GM18909 (cell line): ENCODE measurements at regions not wholly inside any gene's neighbourhood (a gene's known extent, or its start where the extent isn't known, plus 50 kb on each side); places are given as distances from the start of the nearest gene placed in this dataset.

Experiments used
- ATAC-seq: cut with Tn5 transposase; IDR thresholded peaks from one replicate; pipeline ENCODE4 v1.9.1; 2021; ENCODE audit warnings: mild to moderate bottlenecking; ENCODE audit not compliant: unreplicated experiment, poor library complexity

DNA sequence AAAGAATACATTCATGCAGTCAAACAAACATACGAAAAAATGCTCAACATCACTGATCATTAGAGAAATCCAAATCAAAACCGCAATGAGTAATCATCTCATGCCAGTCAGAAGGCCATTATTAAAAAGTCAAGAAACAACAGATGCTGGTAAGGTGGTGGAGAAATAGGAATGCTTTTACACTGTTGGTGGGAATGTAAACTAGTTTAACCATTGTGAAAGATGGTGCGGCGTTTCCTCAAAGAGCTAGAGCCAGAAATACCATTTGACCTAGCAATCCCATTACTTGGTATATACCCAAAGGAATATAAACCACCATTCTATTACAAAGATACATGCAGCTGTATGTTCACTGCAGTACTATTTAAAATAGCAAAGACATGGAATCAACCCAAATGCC, 330.4 kb downstream of the EDEM1 start:
- ATAC-seq, result no peak

DNA sequence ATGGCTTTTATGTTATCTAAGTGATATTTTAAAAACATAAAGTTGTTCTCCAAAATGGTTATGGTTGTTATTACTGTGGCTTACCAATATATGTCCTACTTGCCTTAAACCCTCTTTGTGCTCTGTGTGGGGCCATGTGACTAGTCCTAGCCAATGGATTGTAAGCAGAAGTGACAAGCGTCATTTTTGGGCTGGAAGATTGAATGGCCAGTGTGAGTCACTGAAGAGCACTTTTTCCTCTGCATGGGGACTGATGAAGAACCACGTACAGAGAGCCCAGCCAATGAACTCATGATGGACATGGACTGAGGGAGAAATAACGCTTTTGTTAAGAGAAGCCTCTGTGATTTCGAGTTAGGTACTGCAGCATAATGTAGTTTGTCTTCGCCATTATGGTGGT, 332.7 kb downstream of the EDEM1 start:
- no peak for ATAC-seq

DNA sequence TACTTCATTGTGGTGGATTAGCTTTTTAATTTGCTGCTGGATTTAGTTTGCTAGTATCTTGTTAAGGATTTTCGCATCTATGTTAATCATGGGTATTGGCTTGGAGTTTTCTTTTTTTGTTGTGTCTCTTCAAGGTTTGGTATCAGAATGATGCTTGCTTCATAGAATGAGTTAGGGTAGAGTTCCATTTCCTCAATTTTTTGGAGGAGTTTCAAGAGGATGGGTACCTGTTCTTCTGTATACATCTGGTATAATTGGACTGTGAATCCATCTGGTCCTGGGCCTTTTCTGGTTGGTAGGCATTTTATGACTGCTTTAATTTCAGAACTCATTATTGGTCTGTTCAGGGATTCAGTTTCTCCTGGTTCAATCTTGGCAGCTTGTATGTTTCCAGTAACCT, 335.6 kb downstream of the EDEM1 start:
- ATAC-seq, result no peak

DNA sequence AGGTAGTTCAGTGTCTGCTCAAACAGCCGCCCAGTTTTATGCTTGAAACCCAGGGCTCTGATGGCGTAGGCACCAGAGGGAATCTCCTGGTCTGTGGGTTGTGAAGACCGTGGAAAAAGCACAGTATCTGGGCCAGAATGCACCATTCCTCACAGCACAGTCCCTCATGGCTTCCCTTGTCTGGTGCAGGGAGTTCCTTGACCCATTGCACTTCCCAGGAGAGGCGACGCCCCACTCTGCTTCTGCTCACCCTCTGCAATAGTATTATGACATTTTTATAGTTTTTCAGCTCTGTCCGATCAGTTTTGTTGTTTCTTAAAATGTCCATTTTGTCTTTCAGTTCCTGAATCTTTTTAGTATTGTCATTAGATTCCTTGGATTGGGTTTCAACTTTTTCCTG, 343.5 kb downstream of the EDEM1 start:
- no peak for ATAC-seq

DNA sequence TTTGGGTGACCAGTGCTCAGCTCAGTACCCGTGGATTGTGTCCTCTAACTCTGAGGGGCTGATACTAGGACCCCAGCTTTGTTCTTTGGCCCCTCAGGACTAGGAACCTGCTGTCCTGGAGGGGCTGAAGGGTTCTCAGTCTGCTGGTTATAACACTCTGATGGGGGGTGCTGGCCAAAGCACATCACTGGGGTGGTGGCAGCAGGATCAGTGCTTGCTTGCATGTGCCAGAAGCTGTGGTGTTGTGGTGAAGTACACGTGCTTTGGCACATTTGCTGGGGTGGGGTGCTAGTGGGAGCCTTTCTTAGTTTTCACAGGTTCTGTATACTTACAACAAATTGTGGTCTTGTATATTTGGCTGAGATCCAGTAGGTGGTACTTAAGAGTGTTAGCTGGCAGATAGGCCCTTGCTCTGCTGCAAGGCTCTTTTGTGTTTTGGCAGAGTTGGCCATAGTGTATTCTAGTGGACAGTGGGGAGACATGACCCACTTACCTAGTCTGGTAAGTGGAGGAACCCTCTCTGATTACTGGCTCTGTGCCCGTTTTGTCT, 344.3 kb downstream of the EDEM1 start:
- no peak for ATAC-seq

DNA sequence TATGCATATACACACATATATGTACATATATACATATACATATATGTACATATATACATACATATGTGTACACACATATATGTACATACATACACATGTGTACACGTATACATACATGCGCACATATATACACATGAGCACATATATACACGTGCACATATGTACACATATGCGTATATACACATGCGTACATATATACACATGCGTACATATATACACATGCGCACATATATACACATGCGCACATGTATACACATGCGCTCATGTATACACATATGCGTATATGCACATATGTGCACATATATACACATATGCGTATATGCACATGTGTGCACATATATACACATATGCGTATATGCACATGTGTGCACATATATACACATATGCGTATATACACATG, 353.0 kb downstream of the EDEM1 start:
- ATAC-seq, result no peak

DNA sequence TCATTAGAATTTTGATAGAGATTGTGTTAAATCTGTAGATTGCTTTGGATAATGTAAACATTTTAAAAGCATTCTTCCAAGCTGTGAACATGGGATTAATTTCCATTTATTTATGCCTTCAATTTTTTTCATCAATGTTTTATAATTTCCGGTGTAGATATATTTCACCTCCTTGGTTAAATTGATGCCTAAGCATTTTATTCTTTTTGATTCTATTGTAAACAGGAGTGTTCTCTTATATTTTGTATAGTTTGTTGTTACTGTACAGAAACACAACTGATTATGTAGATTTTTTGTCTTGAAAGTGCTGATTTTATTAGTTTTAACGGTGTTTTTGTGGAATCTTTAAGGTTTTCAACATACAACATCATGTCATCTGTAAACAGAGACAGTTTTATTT, 355.0 kb downstream of the EDEM1 start:
- ATAC-seq, result no peak

DNA sequence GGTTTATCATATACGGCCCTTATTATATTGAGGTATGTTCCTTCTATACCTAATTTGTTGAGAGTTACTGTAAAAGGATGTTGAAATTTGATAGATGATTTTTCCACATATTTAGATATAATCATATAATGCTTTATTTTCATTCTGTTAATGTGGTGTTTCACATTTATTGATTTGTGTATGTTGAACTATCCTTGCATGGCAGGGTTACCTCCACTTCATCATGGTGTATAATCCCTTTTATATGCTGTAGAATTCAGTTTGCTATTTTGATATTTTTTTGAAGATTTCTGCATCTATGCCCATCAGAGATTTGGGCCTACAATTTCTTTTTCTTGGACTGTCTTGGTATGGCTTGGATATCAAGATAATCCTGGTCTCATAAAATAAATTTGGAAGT, 355.5 kb downstream of the EDEM1 start:
- no peak for ATAC-seq

DNA sequence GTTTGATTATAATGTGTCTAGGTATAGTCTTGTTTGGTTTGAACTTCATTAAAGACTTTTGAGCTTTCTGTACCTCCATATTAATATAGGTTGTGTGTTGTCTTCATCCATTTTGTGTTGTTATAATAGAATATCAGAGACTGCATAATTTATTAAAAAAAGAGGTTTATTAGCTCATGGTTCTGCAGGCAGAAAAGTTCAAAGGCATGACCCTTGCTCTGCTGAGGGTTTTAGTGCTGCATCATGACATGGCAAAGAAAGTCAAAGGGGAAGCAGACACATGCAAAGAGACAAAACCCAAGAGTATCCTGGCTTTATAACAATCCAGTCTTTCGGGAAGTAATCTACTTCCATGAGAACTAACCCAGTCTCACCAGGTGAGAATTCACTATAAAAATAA, 358.2 kb downstream of the EDEM1 start:
- ATAC-seq, result no peak

DNA sequence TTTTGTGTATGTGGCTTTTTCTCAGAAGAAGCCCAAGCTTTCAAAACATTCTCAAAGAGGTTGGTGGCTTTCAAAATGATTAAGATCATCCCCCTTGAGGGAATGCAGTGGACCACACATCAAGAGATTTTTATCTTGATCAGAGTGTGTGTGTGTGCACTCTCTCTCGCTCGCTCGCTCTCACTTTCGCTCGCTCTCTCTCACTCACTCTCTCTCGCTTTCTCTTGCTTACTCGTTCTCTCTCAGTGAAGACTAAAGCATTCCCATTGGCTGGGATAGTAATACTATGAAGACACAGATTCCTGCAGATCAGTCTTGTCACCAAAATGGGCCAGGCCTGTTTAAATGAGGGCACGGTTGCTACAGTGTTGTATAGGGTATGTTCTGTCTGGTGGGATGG, 365.7 kb downstream of the EDEM1 start:
- ATAC-seq, result no peak

DNA sequence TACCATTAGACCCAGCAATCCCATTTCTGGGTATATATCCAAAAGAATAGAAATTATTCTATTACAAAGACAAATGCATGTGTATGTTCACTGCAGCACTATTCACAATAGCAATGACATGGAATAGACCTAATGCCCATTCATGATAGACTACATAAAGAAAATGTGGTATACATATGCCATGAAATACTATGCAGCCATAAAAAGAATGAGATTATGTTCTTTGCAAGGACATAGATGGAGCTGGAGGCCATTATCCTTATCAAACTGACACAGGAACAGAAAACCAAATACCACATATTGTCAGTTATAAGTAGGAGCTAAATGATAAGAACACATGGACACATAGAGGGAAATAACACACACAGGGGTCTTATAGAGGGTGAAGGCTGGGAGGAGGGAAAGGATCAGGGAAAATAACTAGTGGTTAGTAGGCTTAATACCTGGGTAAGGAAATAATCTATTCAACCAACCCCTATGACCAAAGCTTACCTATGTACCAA, 366.8 kb downstream of the EDEM1 start:
- ATAC-seq, result no peak

DNA sequence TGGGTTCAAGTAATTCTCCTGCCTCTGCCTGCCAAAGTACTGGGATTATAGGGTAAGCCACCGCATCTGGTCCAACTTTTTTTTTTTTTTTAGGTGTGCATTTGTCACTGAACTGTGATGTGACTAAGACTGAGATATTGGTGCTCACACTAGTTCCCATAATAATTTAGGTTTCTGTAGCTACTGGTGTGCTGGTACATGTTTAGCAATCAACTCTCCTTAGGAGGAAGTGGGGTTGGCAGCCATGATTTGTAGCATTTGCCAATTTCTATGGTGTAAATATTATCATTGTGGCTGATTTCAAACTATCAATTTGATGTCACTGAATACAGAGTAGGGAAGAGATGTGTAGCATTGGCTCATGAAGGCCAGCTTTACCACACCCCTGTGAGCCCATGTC, 372.7 kb downstream of the EDEM1 start:
- no peak for ATAC-seq

DNA sequence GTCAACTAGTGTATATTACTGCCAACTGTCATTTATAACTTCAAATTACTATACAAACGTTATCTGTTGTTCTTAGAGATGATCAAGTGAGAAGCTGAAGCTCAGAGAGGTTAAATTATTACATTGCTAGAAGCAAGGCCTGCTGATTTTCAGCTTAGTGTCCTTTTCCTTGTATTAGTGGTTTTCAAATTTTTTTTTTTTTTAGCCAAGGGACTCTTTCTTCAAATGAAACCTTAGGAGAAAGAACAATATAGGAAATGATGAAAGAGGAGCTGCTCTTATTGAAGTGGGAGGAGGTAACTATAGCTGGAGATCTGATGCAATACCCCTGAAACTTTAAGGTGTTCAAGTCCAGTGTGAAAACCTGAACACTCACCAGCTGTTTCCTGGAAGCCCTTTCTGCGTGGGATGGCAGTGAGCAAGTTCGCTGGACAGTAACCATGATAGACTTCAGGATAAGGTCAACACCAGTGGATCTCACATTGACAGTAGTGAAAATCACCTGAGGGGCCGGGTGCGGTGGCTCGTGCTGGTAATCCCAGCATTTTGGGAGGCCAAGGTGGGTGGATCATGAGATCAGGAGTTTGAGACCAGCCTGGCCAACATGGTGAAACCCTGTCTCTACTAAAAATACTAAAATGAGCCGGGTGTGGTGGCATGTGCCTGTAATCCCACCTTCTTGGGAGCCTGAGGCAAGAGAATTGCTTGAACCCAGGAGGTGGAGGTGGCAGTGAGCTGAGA, 376.2 kb downstream of the EDEM1 start:
- no peak for ATAC-seq

DNA sequence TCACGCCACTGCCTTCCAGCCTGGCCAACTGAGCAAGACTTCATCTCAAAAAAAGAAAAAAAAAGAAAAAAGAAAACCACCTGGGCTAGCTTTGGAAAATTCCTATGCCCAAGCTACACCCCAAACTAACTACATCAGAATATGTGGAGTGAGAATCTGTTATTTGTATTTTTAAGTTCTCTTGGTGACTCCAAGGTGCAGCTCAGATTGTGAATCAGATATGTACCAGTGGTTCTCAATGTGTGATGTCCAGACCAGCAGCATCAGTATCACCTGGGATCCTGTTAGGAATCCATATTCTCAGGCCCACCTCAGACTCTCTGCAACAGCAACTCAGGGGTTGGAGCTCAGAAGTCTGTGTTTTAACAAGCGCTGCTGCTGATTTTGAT, 376.8 kb downstream of the EDEM1 start:
- ATAC-seq, result no peak

DNA sequence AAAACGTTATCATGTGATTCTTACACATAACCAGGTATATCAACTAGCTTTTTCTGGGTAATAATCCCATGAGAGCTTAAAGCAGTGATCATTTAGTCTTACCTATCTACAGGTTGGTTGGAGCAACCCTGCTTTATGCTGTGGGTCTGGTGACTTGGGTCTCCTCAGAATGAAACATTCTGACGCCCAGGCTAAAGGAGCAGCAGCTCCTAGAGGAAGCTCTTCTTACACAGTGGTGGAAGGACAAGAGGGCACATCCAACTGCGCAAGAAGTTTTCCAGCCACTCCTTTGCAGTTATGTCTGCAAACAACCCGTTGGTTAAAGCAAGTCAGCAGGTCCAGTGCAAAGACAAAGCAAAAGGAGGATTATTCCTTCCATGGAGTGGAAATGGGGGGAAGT, 377.5 kb downstream of the EDEM1 start:
- no peak for ATAC-seq

DNA sequence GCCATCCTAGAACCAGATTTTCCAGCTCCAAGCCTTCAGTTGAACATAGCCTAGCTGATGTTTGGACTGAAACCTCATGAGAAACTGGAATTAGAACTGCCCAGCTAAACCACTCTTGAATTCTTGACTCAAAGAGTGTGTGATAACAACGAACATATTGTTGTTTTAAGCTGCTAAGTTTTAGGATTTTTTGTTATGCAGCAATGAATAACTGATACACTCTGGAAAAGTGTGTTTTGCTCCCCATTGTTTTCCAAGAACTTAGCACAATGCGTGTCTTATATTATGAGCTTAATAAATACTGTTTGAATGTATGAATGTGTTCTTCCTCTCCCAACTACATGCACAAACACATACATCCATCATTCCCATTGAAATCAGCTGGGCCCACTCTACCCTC, 379.6 kb downstream of the EDEM1 start:
- no peak for ATAC-seq

DNA sequence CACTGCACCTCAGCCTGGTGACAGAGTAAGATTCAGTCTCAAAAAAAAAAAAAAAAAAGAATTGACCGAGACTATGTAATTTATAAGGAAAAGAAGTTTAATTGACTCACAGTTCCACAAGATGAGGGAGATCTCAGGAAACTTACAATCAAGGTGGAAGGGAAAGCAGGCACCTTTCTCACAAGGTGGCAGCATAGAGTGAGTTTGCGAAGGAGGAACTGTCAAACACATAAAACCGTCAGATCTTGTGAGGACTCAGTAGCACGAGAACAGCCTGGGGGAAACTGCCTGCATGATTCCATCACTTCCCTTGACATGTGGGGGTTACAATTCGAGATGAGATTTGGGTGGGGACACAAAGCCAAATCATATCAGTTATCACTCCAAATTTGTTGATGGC, 380.9 kb downstream of the EDEM1 start:
- no peak for ATAC-seq

DNA sequence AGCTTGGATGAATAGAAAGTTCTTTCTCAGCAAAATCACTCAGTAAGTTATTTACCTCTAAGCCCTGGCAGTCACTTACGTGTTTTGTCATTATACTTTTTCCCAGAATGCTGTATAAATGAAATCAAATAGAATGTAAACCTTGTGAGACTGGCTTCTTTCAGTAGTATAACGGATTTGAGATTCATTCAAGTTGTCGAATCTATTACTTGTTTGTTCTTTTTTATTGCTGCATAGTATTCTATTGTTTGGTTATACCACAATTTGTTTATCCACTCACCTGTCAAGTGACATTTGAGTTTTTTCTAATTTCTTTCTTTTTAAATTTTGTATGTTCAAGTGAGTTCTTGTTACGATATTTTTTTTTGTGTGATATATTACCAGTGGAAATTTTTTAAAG, 381.6 kb downstream of the EDEM1 start:
- no peak for ATAC-seq

DNA sequence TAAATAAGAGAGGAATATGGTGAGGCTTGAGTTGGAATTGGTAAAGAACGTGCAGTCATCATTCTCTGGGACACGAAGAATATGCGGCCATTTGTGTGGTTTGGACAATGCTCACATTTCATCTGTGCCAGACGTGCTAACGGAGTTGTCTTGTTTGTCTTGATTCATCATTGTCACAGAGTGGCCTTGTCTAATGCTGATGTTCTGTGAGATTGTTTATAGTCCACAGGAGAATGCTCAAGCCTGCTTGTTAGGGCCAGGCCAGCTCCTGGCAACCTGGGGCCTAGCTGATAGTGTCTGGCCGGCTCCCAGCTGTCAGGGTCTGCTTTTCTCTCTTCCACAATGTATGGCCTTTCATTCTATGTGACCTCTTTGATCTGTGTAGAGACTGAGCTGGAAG, 384.7 kb downstream of the EDEM1 start:
- no peak for ATAC-seq

DNA sequence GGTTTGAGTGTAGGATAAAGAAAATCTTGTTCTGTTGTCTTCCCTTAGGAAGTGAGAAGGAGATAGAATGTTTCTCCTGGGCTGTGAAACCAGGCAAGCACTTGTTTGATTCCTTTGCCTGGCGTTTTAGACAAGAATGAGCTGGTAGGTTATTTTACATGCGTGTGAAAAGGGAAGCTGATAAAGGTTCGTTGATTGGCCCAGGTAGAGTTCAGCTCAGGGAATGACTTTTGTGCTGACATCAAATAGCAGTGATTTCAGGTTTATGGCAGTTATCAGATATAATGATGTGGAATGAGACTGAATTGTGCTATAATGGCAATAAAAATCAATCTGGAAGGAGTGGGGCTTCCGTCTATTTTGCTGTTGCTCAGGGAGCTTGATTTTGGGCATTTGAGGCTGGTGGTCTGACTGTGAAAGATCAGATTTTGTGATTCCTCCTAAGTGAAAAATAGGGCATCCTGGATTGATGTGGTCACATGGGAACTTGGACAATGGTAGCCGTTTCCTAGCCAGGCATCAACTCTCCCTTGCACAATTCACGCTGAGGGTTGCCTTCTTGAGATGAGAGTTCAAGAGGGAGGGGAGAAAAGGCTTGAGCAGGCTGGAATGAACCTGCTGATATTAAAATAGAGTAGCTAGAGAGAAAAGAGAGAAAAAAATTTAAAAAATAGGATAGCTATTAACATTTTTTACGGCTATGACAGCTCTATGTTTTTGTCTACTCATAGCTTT, 388.9 kb downstream of the EDEM1 start:
- ATAC-seq, result no peak

DNA sequence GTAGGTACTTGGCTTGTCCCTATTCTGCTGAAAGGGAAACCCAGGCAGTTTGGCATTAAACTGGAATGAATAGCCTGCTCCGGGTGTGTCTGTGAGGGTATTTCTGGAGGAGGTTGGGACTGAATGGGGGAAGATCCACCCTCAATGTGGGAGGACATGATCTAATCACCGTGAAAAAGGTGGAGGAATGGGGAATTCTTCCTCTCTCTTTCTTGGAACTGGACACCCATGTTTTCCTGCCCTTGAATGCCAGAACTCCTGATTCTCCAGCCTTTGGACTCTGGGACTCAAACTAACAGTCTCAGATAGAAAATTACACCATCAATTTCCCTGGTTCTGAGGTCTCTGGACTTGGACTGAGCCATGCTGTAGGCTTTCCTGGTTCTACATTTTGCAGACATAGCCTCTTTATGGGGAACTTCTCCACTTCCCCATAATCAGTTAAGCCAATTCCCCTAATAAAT, 391.7 kb downstream of the EDEM1 start:
- ATAC-seq, result no peak

DNA sequence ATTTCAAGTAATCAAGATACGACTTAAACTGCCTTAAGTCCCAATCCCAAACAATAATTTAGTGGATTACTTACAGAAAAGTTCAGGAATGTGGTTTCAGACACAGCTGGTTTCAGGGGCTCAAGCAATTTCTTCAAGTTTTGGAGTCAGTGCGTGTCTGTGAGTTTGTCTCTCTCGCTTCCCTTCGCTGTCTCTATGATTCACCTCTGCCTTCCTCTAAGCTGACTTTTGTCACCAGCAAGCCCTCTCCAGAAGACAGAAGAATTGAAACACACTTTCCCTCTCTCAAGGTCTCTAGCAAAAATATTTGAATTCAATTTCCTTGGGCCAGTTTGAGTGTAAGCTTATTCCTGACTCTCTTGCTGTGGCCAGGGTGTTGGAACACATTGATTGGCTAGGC, 392.4 kb downstream of the EDEM1 start:
- ATAC-seq, result no peak
